CD4-positive, alpha-beta T cell treated with Interleukin-6 at 100 ng/mL for 8 hours (primary cell): ENCODE measurements at regions not wholly inside any gene's neighbourhood (a gene's known extent, or its start where the extent isn't known, plus 50 kb on each side); places are given as distances from the start of the nearest gene placed in this dataset.

Experiments used
- DNase-seq: peaks from one replicate; pipeline ENCODE4 v3.0.0-alpha.2; 2020; ENCODE audit warnings: mixed read lengths, low spot score

GRCh38 chr13:40118337-40118736, 462.9 kb downstream of the COG6 start:
- DNase-seq: no peak

DNA sequence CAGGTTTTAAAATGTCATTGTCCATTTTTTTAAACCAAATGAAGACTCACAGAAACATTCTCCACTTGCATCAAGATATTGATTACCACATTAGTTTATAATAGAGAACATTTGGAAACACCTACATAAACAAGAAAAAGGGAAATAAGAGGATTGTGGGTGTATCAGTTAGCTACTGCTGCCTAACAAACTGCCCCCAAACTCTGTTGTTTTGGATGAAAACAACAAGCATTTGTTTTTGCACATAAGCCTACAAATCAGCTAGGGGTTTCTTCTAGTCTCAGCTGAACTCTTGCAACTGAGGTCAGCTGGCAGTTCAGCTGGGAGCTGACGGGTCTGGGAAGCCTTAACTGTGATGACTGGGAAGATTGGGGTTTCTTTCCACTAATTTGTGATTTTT, 464.4 kb downstream of the COG6 start:
- DNase-seq: no peak

- no peak for DNase-seq
Measured at GRCh38 chr13:40120288-40120687, 464.8 kb downstream of the COG6 start.

DNA sequence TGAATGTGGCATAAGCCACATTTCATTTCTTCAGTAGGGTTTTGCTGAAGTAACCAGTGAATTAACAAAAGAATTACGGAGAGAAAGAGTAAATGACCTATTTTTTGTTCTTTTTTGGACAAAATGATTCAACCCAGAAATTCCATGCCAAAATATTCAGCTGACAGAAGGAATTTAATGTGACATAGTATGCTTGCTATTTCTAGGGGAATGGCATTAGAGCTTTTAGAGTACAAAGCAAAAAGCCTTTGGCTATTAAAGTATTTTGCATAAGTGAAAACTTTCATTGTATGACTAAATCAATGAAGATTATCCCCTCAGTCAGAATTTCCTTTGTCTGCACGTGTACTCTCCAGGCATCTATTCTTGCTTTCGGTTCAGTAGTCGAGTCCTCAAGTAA, 465.3 kb downstream of the COG6 start:
- no peak for DNase-seq

DNA sequence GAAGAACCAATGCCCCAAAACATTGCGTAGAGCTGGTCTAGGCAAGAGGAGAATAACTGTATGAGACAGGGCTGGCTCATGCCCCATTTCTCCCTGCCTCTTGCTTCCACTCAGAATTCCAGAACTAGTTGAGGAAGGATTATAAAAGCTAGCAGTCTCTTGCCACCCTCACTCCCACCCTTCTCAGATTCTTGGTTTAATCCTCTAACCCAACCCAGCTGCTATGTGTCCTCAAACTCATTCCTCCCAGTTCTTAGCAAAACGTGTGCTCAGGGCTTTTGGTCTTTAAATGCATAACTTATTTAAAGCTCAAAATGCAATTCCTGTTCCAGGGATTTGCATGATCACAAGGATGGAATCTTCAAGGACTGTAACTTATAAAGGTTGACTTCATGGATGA, 466.3 kb downstream of the COG6 start:
- DNase-seq: no peak

DNA sequence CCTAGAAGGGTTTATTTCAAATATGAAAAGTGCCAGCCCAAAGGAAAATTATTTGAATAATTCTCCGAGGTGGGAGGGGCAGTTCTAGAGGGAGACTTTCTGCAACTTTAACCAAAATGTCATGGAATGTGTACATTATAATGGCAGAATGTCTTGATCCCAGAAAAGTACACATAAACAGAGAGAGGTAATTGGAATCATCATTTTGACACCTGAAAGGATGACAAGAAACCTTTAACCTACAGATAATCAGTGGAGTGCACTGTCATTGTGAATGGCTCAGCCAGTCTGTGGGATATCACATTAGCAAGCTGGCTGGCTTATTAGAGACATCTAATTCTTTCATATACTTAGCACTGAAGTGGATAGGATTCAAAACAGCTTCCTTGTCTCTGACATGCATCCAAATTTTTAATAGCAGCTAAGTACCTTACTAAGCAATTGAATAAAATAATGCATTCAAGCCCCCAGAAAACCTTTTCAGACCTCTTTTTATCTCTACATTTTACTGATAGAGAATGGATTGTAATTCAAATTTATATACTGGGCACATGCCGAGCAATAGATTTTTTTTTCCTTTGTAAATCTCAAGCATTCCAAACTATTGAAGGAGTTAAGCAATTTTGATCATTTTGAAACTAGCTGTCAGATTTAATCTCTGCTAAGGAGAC, 468.6 kb downstream of the COG6 start:
- DNase-seq: no peak

DNA sequence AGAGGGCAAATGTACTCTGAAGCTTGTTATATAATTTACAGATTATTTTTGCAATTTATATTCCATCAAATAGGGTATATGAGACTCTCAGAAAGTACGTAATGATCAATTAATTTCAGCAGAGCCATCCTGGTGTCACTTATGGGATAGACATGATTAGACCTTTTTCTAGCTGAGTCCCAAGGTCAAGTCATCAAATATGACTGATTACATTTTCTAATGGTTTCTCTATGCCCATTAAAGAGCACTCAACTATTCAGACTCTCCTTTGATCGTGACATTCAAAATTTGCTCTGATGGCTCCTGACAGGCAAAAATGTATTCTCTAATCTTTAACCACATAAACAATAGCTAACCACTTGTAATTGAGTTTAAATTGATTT, 469.2 kb downstream of the COG6 start:
- no peak for DNase-seq

DNA sequence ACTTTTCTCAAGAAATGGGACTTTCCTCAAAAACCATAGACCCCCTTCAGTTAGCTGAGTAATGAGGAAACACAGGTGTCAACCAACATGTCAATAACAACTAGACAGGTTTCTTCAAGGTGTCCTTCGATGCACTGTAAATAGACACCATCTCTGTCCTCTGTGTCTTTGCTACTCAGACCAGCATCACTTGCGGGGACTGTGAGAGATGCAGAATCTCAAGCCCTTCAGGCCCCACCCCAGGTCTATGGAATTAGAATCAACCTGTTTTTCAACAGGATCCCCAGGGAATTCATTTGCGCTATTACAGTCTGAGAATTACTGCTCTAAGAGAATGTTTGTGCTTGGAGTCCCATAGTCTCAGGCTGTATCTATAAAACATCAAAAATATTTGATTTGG, 469.9 kb downstream of the COG6 start:
- DNase-seq: no peak

GRCh38 chr13:40126306-40127085, 471.0 kb downstream of the COG6 start:
- DNase-seq: no peak

GRCh38 chr13:40127476-40127875, 472.0 kb downstream of the COG6 start:
- DNase-seq: no peak

DNA sequence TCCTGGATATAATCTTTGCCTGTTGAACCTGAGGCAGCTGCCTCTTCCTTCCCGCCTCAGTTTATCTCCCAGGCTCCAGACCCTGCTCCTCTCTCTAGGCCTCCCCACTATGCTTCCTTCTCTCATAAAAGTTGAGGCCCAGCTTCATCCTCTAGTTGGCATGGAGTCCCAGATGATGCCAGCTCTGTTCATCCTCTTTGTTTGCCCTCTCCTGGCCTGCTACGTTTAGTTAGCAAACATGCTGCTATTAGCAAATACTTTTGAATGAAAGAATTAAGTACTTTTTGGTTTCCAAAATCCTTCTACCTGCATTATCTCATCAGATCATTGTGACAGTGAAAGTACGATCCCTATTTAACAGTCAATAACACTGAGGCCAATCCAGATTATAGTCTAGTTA, 472.5 kb downstream of the COG6 start:
- no peak for DNase-seq

GRCh38 chr13:40129467-40129866, 474.0 kb downstream of the COG6 start:
- DNase-seq: no peak

GRCh38 chr13:40130871-40131636, 475.6 kb downstream of the COG6 start:
- no peak for DNase-seq

DNA sequence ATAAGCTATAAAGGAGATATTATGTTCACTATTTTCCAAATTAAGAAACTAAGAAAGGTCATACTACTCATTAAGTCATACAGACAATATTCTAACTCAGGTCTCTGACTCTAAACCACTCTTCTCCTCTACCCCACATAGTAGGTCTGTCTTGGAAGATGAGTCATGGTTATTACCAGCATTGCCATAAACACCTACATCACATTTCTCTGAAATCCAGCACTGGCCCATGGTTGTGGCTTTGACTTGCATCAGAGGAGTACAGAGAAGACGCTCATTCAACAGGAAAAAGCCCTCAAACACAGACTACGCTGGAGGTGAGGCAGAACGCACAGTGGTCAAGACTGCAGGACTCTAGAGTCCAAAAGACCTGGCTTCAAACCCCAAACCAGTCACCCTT, 476.8 kb downstream of the COG6 start:
- DNase-seq: no peak

GRCh38 chr13:40136896-40137295, 481.4 kb downstream of the COG6 start:
- no peak for DNase-seq

DNA sequence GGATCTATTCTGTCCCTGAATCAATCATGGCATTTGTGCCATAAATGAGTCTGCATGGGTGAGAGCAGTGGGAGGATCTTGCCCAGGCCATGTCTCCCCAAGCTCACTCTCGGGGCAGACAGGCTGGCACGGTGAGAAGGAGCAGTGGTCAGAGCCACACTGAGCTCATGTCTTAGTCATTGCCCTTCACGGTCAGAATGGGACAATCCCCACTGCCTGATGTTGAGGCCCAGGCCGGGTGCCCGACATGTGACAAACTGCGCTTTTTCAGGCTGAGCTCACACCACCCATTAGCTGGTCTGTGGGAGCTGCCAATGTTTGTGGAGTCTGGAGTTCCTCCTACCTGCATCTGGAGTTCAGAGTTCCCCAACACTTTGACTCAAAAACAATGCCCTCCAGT, 481.9 kb downstream of the COG6 start:
- no peak for DNase-seq

- no peak for DNase-seq
Measured at GRCh38 chr13:40139896-40140520, 484.5 kb downstream of the COG6 start.

DNA sequence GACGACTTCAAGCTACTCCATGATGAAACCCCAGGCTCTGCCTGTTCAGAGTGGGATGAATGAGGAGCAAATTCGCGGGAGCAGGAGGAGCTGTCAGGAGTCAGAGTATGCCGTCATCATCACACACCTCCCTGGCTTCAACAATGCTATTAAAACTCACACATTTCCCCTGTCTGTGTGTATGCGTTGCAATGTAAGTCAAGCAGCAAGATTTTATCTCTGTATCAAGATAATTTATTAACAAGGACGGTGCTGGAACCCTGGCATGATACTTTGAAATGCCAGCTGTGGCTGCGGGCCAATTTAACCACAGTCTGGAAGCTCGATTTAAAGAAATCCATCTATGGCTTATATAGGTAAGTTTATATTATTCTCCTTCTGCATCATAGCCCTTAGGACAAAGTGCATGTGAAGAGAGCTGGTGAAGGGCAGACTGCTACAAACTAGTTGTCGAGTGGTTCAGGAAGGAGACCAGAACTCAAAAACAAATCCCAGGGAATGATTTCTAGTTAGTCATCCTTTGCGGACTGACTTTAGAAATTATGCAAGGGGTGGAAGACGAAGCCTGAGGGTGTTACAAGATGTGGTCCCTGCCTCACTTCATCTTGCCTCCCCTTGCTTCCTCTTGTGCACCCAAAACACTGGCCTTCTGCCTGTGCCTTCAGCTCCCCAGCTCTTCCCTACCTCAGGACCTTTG, 486.5 kb downstream of the COG6 start:
- no peak for DNase-seq

DNA sequence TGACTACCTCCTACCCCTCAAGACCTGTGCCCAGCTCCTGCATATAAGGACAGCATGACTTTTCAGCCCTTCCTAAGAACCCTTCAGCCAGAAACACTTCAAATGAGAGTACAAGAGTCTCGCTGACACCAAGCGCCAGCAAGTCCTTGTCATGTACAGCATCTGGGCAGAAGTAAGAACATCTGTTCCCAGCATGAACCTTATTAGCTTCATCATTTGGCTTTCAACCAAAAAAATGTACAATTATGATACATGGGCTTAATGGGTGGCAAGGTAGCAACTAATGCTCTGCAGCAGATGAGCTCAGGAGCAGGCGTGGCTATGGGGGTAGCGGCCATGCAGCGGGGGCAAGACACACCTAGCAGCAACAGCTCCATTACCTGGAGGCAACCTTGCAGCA, 487.6 kb downstream of the COG6 start:
- no peak for DNase-seq

- no peak for DNase-seq
Measured at GRCh38 chr13:40143559-40143958, 488.1 kb downstream of the COG6 start.

DNA sequence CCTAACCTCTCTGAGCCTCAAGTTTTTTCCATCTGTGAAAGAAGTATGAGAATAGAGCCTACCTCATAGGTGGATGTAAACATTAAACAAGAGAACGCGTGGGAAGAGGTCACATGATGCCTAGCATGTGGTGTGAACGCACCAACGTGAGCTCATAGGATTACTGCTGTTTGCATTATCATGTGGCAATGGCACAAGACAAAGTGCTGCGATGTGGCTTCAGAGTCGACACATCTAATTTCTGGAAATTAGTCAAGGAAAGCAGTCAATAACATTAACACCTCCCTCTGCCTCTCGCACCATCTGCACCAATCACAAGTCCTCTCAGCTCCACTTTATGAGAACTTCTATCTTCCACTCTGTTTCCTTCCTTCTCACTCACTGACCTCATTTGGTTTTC, 489.7 kb downstream of the COG6 start:
- DNase-seq: no peak

DNA sequence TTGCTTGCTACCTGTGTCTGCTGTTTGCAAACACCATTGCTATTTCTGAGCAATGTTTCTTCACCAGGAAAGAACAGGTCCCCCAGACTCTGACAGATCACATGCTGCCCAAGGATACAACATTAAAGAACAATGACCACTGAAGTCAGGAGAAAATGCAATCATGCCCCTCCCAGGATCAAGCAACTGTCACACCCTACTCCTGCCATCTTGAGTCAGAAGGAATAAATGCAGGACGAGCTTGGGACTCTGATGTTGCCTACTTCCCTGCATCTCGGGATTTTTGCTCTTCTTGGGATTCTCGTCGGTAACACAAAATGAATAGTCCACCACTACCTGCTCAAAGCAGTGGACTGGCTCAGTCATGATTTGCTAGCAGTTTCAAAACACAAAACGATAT, 490.6 kb downstream of the COG6 start:
- no peak for DNase-seq
